D721Med (cell line): ENCODE measurements at regions not wholly inside any gene's neighbourhood (a gene's known extent, or its start where the extent isn't known, plus 50 kb on each side); places are given as distances from the start of the nearest gene placed in this dataset.

Experiments
- DNase-seq: peaks from one replicate; pipeline ENCODE4 v3.0.0; 2011; ENCODE audit warnings: low spot score; ENCODE audit not compliant: insufficient read length
- FAIRE-seq: peaks from 2 replicates; lab custom pipeline; 2011; peaks lifted over from hg19 to GRCh38; lab: Jason Lieb, UNC
- CTCF ChIP-seq: IDR thresholded peaks from 2 replicates; pipeline ENCODE4 v1.5.1; 2012; ENCODE audit warnings: mild to moderate bottlenecking, control low read depth; ENCODE audit not compliant: insufficient read depth; ENCODE audit errors: missing control alignments

- no peak for FAIRE-seq
- TF ChIP-seq CTCF: no peak
- no peak for DNase-seq
Observed at GRCh38 chrX:20374900-20375438, 108.3 kb upstream of the RPS6KA3 start.

- FAIRE-seq (no peak), DNase-seq (no peak)
- TF ChIP-seq CTCF: no peak
Observed at GRCh38 chrX:20374450-20374849, 107.7 kb upstream of the RPS6KA3 start.

GRCh38 chrX:20373063-20373462, 106.4 kb upstream of the RPS6KA3 start:
- FAIRE-seq (no peak), DNase-seq (no peak)
- TF ChIP-seq CTCF: no peak

GRCh38 chrX:20372533-20372932, 105.8 kb upstream of the RPS6KA3 start:
- FAIRE-seq (no peak), DNase-seq (no peak)
- no peak for TF ChIP-seq CTCF

GRCh38 chrX:20369468-20369867, 102.8 kb upstream of the RPS6KA3 start:
- DNase-seq: no peak
- TF ChIP-seq CTCF: no peak
- FAIRE-seq: no peak

GRCh38 chrX:20364238-20364637, 97.5 kb upstream of the RPS6KA3 start:
- DNase-seq (no peak), FAIRE-seq (no peak)
- no peak for TF ChIP-seq CTCF

GRCh38 chrX:20363275-20363674, 96.6 kb upstream of the RPS6KA3 start:
- DNase-seq: no peak
- no peak for TF ChIP-seq CTCF
- no peak for FAIRE-seq
